HG02970 (cell line): ENCODE measurements at regions not wholly inside any gene's neighbourhood (a gene's known extent, or its start where the extent isn't known, plus 50 kb on each side); places are given as distances from the start of the nearest gene placed in this dataset.

Experiments used
- ATAC-seq: cut with Tn5 transposase; IDR thresholded peaks from one replicate; pipeline ENCODE4 v1.9.1; 2021; ENCODE audit warnings: mild to moderate bottlenecking, moderate library complexity, moderate number of reproducible peaks; ENCODE audit not compliant: unreplicated experiment, low FRiP score

DNA sequence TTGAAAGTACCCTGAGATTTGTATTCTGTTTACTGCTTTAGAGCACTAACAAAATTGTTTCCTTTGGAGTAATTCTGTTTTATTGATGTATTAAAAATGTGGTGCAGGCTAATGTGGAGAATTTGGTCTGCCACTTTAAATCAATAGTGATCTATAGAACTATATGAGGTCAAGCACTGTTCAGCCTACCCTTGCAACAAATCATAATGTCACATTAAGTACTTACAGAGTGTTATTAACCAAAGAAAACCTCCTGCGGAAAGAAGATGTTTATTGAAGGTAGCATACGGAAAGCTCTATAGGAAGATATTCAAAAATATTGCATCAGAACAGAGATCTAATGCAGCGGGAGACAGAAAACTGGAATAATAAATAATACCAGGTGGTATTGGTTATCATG is 865.0 kb upstream of the TYRP1 start:
- no peak for ATAC-seq

DNA sequence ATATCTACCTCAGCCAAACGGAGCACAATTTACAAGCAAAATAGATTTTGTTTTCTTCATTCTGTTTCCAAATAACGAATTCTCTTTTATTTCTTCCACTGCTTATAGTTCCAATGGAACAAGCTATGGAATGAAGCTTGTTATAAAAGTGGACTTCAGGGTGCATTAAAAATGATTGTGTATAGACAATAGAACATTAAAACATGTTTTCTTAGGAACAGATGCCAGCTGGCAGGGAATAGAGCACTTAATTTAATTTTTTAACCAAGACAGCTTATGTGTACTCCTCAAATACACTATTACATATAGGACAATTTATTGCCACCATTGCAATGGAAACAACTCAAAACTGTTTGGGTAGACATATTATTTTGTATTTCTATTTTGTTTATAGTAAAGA is 860.1 kb upstream of the TYRP1 start:
- ATAC-seq = no peak

DNA sequence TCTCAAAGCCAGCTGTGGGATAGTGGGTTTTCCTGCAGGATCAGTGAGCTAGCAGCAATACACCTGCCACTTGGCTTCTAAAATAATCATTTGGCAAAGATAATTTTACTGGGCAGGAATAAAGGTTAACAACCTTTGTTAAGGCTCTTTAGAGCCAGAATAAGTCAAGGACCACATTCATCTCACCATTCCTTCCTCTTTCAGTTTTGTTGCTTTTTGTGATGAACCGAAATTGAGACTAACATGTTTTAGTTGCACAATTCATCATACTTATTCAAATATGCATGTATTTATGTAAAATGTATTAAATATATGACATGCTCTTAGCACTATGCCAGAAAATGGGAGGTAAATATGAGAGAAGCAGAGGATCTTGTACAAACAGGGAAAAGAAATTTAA is 824.4 kb upstream of the TYRP1 start:
- ATAC-seq = no peak

DNA sequence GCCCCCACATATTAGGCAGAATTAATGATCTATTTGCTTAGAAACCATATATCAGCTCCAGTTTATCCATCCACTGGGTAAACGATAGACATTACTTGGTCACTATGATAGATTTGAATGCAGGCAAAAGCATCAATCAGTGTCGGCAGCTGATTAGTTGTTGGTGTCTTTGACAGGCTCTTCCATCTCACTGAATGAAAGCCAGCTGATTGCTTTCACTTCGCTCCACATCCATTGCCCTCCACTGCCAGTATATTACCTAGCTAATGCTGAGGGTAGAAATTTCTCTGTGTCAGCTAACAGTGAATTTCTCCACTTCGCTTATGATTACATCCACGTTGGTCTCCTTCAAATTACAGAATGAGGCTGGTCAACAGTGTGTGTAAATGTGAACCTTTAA is 821.3 kb upstream of the TYRP1 start:
- ATAC-seq = no peak

DNA sequence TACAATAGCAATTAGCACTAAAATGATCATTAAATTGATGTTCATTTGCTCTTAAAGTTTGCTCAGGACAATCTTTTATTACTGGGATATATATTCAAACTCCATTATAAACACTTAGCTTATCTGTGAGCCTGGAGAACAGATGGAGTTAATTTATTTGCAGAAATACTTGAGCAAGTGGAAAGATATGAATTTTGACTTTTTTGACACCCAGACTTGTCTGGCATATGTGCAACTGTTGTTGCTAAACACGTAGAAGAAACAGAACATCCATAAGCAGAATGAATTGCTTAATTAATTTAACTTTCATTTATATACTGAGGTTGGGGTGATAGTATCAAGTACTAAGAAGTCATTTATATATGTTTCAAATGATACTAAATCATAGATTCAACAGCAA is 820.7 kb upstream of the TYRP1 start:
- ATAC-seq = no peak

DNA sequence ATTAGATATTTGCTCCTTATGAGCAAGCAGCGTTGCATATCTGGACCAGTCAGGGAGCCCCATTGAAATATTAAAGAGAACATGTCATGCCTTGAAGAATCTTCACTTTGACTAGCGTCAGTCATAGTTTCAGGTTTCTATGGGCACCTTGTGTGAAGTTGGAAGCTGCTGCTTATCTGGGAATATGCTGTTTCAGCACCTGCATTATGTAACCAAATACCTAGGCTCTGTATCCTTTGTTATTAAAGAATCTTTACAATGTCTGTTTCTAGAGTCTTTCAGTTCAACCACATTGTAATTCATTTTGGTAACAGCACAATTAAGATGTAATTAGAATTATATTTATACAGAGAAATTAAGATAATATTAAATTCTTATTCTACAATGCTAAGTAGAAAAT is 818.8 kb upstream of the TYRP1 start:
- ATAC-seq = no peak

DNA sequence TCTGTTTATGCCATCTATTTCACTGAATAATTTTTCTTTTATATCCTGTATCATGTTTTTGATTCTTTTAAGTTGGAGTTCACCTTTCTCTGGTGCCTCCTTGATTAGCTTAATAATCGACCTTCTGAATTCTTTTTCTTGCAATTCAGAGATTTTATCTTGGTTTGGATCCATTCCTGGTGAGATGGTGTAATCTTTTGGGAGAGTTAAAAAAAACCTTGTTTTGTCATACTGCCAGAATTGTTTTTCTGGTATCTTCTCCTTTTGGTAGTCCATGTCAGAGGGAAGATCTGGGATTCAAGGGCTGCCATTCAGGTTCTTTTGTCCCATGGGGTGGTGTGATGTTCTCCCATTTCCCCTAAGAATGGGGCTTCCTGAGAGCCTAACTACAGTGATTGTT is 800.8 kb upstream of the TYRP1 start:
- ATAC-seq = no peak

DNA sequence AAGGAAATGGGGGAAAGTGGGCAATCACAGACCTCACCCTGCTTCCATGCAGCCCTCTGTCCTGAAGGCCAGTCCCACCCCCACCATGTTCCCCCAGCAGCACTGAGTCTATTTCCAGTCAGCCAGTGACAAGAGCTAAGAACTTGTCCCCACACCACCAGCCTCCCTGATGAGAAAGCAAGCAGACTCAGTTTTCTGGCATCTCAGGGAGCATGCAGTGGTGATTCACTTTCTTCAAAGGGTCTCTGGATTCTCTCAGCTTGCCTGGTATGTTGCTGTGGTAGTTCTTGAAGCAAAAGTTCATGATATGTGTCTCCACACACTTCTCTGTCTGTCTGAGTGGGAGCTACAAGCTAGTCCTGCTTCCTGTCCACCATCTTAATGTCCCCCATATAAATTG is 799.9 kb upstream of the TYRP1 start:
- no peak for ATAC-seq

DNA sequence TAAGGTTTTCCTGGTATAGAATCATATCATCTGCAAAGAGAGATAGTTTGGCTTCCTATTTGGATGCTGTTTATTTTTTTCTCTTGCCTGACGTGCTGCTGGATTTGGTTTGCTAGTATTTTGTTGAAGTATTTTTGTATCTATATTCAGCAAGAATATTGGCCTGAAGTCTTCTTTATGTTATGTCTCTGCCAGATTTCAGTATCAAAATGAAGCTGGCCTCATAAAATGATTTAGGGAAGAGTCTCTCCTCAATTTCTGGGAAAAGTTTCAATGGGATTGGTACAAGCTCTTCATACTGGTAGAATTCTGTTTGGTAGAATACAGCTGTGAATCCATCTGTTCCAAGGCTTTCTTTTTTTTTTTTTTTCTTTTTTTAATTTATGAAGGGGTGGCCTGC is 799.0 kb upstream of the TYRP1 start:
- ATAC-seq = no peak

DNA sequence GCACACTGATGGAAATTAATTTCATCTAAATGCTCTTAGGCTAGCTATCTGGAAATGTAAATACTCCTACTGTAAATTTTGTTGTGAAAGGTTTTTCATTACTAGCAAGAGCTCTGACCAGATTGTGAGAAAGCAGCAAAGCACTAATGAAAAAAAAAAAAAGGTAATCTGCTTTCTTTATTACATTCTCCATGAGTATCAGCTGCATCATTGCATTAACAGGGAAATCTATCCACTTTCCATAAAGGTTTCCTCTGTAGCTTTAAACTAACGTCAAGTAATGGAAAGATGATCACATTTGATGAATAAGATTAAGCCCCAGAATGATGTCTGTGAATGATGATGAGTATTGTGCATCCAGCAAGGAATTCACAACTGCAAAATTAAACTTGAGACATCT is 790.6 kb upstream of the TYRP1 start:
- ATAC-seq = no peak

DNA sequence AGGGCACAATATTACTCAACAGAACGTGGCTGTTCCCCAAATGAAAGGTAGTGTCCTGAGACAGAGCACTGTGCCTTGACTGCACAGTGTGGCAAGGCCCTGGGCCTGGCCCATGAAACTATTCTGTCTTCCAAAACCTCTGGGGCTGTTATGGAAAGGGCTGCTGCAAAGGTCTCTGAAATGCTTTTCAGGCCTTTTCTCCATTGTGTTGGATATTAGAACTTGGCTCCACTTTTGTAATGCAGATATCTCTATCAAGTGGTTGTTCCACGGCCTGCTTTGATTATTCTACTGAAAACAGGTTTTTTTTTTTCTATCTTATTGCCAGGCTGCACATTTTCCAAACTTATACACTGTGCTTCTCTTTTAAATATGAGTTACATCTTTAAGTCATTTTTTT is 777.5 kb upstream of the TYRP1 start:
- ATAC-seq = no peak

DNA sequence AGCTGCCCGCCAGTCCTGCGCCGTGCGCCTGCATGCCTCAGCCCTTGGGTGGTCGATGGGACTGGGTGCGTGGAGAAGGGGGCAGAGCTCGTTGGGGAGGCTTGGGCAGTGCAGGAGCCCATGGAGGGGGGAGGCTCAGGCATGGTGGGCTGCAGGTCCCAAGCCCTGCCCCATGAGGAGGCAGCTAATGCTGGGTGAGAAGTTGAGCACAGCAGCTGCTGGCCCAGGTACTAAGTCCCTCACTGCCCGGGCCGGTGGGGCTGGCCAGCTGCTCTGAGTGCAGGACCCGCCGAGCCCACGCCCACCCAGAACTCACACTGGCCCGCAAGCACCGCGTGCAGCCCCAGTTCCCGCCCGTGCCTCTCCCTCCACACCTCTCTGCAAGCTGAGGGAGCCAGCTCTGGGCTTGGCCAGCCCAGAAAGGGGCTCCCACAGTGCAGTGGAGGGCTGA is 764.3 kb upstream of the TYRP1 start:
- no peak for ATAC-seq

DNA sequence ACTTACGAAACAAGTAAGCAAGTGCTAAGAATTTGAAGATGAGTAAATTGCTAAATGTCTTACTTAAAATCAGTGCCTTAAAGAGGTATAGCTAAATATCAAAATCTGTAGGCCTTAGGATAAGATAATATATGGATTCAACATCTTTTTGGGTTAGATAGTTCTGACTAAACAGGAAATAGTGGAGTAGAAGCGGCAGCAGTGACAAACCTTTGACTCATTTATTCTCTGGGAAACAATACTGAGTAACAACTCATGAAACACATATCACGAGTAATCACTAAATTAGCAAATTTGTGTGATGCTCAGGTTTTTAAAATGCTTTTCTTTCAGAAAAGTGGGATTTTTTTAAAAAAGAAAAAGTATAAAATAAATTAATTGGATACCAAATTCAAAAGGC is 762.1 kb upstream of the TYRP1 start:
- ATAC-seq = no peak

DNA sequence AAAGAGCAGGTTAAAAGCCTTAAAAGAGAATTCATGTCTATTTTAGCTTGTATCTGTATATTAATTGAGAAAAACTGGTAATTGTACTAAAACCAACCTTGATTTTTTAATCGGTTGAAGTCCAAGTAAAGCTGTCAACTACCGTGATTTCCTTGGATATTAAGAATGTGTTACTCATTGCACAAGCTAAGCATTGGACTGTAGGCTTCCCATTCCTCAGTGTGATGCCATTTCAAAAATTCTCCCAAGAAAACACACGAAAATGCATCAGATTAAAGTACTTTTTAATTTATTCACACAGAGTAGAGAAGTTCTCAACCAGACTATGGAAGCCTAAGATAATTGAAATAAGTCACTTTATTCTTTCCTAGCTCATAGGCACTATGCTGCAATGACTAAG is 761.4 kb upstream of the TYRP1 start:
- ATAC-seq = no peak

DNA sequence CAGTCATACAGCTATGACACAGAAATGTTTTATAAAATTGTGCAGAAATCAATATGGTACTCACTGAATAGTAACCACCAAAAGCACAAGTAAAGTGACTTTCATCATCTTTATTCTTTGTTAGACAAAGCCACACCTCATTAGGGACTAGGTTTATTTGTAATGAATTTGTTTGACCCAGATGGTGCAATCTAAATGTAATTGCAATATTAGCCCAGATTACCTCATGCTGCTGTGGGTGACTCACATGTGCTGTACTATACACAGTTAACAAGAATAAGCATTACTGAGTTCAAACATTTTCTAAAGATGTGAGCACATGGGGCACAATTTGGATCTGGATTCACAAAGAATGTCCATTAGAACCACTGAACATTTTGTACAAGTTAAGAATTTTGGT is 759.3 kb upstream of the TYRP1 start:
- no peak for ATAC-seq

DNA sequence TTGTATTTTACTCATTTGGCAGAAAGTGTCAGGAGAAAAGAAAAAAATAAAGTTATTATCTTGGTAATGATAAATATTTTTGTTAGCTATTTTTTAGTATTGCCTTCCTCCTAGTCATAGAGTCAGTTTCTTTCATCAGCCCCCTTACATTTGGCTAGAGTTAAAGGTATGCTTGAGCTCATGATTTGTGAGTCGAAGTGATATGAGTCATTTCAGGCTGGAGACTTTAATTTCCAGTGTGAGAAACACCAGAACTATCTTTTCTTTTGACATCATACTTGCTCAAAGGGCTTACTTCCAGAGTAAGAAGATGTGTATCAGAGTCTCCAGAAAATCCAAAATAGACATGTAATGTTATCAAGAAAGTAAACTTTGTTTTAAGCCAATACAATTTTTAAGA is 746.7 kb upstream of the TYRP1 start:
- no peak for ATAC-seq

DNA sequence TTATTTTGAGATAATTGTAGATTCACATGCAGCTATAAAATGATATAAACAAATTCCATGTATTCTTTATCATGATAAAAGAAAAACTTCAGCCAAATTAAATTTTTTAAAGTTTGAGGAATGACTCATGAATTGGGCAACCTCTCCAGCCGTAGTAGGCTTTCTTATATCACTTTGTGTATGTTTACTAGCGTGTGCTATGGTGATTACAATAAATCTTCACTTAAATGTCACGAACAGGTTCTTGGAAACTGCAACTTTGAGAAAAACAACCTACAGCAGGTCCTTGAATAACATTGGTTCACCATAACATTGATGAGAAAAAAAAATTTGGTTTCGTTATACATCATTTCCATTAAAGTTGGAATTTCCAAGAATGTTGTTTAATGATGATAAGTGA is 730.9 kb upstream of the TYRP1 start:
- ATAC-seq = no peak

DNA sequence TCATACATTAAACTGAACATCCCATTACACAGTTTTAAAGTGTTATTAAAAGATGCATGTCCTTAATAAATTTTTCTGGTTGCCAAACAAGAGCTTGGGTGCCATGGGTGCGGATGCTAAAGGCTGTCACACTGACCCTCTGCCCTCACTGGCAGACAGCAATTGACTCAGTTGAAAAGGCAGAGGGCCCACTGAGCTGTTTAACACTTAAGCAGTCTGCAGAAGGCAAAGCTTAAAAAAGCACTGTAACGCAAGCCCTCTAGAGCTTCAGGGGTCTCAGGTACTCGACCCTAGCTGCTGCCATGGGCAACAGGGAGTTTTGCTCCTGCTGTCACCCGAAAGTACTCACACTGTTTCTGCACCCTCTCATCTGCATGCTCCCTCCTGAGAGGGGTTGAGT is 726.4 kb upstream of the TYRP1 start:
- ATAC-seq = no peak

DNA sequence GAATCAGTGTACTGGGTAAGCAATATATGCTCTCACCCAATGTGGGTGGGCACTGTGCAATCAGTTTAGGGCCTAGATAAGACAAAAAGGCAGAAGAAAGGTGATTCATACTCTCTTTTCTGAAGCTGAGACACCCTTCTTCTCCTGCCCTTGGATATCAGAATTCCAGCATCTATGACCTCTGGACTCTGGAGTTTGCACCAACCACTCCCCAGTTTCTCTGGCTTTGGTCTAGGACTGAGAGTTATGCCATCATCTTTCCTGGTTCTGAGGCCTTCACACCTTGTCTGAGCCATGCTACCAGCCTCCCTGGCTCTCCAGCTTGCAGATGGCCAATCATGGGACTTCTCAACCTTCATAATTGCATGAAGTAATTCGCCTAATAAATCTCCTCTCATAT is 724.6 kb upstream of the TYRP1 start:
- ATAC-seq = no peak

DNA sequence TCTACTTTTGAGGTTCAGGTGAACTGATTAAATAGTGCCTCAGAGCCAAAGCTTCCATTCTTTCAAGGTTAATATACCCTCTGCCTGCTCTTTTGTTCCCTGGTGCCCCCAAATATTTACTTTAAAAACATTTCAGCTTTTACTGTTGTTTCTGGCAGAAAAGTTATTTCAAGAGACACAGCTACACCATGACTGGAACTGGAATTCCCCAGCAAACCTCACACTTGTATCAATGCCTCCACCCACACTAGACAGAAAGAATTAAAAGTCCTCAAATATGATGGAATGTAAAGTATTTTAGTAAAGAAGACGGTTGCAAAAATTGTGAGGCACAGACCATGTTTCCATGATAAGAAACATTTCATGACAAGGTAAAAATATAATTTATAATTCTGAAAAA is 720.2 kb upstream of the TYRP1 start:
- no peak for ATAC-seq

DNA sequence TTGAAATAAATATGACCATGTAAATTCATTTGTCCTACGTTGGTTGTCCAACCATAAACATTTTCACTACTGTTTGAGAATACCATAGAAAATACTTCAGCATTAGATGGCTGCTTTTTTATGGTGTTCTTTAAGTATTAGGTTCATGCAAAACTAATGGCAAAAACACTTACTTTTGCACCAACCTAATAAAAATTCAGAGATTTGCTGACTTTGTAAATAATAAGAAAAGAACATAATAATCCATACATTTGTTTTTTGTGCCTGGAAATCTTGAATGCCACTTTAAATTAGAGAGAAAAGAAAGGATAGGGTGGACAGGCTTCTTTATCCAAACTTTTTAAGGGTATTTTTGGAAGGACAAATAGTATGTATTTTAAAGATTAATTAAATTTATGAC is 719.7 kb upstream of the TYRP1 start:
- no peak for ATAC-seq

DNA sequence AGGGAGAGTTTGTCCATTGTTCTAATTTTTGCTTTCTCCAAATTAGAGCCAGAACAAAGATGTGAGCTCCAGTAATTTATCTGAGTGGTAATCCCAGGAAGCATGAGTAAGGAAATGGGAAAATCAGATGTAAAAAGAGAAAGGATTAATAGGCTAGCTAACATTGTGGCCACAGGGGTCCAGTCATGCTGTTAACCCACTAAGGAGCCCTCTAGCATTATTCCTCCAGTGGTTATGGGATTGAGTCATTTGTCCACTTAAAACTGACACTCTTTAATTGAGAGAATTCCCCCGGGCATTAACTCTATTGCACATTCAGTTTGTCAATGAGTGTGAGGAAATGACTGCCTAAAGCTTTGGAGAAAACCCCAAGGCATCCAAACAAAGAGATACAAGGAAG is 700.3 kb upstream of the TYRP1 start:
- no peak for ATAC-seq

DNA sequence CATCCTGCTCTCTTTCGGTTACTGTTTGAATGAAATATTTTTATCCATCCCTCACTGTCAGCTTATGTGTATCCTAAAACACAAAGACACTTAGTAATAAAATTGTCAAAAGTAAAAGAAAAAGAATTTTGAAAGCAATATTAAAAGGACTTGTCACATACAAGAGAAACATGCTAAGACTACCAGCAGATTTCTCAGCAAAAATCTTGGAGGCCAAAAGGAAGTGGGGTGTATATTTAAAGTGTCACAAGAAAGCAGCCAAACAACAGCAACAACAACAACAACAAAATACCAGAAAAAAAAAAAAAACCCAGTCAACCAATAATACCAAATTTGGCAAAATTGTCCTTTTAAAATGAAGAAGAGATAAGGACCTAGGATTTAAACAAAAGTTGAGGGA is 678.7 kb upstream of the TYRP1 start:
- ATAC-seq = no peak

DNA sequence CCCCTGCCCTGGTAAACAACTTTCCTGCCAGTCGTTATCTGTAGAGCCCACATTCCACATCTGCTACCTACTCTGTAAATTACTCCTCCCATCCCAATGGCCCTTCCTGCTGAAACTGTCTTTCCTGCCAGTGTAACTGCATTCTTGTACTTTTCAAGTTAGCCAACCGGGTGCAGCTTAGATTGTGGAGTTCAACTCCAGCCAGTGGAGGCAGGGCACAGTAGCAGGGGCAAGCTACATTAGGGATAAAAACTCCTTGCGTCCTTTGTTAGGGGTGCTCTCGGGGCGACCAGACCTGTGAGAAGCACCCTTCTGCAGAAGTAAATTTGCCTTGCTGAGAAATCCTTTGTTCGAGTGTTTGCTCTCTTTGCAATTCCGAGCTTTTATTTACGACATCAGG is 639.0 kb upstream of the TYRP1 start:
- no peak for ATAC-seq
